HL-60/S4 treated with phorbol 12-myristate 13-acetate at 8.2 ng/mL for 4 days and 3 days (cell line): ENCODE measurements at regions not wholly inside any gene's neighbourhood (a gene's known extent, or its start where the extent isn't known, plus 50 kb on each side); places are given as distances from the start of the nearest gene placed in this dataset.
"Not testable (repeated sequence)": the region's sequence is repeated elsewhere in the genome, so short reads cannot be mapped to it uniquely, and the experiment has no call there.

ENCODE experiments used
- in situ Hi-C: fragments of 300-500 bp; cut with MboI; formaldehyde crosslinking; loops from 2 replicates; pipeline ENCODE4 v1.15.0; 2022; ENCODE audit warnings: low sequenced_read_pairs

GRCh38 chr4:98828801-98829200 is 100.1 kb downstream of the EIF4E start:
- in situ Hi-C loops = no loop called here

- in situ Hi-C loops = no loop called here
Measured at GRCh38 chr4:98827661-98828060, 101.3 kb downstream of the EIF4E start.

- in situ Hi-C loops = no loop called here
Measured at GRCh38 chr4:98822144-98822543, 106.8 kb downstream of the EIF4E start.

- in situ Hi-C loops = not testable (repeated sequence)
Measured at GRCh38 chr4:98818116-98818515, 110.8 kb downstream of the EIF4E start.

GRCh38 chr4:98816816-98817215 is 112.1 kb downstream of the EIF4E start:
- in situ Hi-C loops = no loop called here

- in situ Hi-C loops = no loop called here
Measured at GRCh38 chr4:98816386-98816785, 112.5 kb downstream of the EIF4E start.

- in situ Hi-C loops = no loop called here
Measured at GRCh38 chr4:98804403-98804802, 124.5 kb downstream of the EIF4E start.

- in situ Hi-C loops = no loop called here
Measured at GRCh38 chr4:98803251-98803650, 125.7 kb downstream of the EIF4E start.

GRCh38 chr4:98802770-98803198 is 126.1 kb downstream of the EIF4E start:
- in situ Hi-C loops = no loop called here

- in situ Hi-C loops = no loop called here
Measured at GRCh38 chr4:98801259-98801725, 127.6 kb downstream of the EIF4E start.

- in situ Hi-C loops = no loop called here
Measured at GRCh38 chr4:98796991-98797390, 131.9 kb downstream of the EIF4E start.

GRCh38 chr4:98794565-98795205 is 134.2 kb downstream of the EIF4E start:
- in situ Hi-C loops = no loop called here

GRCh38 chr4:98793658-98794057 is 135.2 kb upstream of the TSPAN5 start:
- in situ Hi-C loops = no loop called here

- in situ Hi-C loops = no loop called here
Measured at GRCh38 chr4:98786866-98787265, 128.5 kb upstream of the TSPAN5 start.

GRCh38 chr4:98784947-98785706 is 126.7 kb upstream of the TSPAN5 start:
- in situ Hi-C loops = no loop called here

- in situ Hi-C loops = no loop called here
Measured at GRCh38 chr4:98781641-98782357, 123.4 kb upstream of the TSPAN5 start.

- in situ Hi-C loops = no loop called here
Measured at GRCh38 chr4:98780926-98781325, 122.5 kb upstream of the TSPAN5 start.

- in situ Hi-C loops = no loop called here
Measured at GRCh38 chr4:98779088-98779487, 120.7 kb upstream of the TSPAN5 start.

GRCh38 chr4:98778206-98778605 is 119.8 kb upstream of the TSPAN5 start:
- in situ Hi-C loops = no loop called here

GRCh38 chr4:98775672-98776071 is 117.3 kb upstream of the TSPAN5 start:
- in situ Hi-C loops = no loop called here

- in situ Hi-C loops = no loop called here
Measured at GRCh38 chr4:98773638-98774037, 115.2 kb upstream of the TSPAN5 start.
